ENCODE measurements at regions not wholly inside any gene's neighbourhood (a gene's known extent, or its start where the extent isn't known, plus 50 kb on each side); places are given as distances from the start of the nearest gene placed in this dataset.

DNA sequence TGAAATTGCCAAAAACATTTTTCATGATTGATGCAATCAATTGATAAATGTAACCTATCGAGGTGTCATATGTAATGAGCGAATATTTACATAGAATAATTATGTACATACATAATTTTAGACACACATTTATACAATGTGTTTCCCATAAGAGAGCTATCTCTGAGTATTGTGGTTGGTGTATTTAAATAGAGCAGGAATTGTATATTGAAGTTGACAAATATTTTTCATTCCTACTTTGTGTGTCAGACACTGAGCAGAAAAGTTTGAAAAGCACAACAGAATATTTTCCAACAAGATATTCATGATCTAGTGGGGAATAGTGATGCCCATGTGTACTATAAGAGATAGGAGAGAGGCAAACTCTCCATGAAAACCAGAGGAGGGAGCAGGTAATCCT is 295.2 kb downstream of the ANKRD50 start:
- WGBS, 2 donors: 37 to 53% methylated on average over 2 of the region's 2 CpGs
- H3K4me1 ChIP-seq: no peaks in the 10 kb centered on the region
- H3K4me3 ChIP-seq: no peak overlapping the region
- no peak overlapping the region for H3K27ac ChIP-seq
- no peaks in the 10 kb centered on the region for H3K9me3 ChIP-seq
- FAIRE-seq (no peak), ATAC-seq (no peak), DNase-seq (no peak)
- intact Hi-C loops (cut with DNase I): no loop called here
- TF ChIP-seq, protein P1, sequence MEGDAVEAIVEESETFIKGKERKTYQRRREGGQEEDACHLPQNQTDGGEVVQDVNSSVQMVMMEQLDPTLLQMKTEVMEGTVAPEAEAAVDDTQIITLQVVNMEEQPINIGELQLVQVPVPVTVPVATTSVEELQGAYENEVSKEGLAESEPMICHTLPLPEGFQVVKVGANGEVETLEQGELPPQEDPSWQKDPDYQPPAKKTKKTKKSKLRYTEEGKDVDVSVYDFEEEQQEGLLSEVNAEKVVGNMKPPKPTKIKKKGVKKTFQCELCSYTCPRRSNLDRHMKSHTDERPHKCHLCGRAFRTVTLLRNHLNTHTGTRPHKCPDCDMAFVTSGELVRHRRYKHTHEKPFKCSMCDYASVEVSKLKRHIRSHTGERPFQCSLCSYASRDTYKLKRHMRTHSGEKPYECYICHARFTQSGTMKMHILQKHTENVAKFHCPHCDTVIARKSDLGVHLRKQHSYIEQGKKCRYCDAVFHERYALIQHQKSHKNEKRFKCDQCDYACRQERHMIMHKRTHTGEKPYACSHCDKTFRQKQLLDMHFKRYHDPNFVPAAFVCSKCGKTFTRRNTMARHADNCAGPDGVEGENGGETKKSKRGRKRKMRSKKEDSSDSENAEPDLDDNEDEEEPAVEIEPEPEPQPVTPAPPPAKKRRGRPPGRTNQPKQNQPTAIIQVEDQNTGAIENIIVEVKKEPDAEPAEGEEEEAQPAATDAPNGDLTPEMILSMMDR (IDR thresholded peaks at IDR 0.05): no peak
- no peaks in the 10 kb centered on the region for H3K36me3 ChIP-seq
- no peaks in the 10 kb centered on the region for H3K27me3 ChIP-seq

DNA sequence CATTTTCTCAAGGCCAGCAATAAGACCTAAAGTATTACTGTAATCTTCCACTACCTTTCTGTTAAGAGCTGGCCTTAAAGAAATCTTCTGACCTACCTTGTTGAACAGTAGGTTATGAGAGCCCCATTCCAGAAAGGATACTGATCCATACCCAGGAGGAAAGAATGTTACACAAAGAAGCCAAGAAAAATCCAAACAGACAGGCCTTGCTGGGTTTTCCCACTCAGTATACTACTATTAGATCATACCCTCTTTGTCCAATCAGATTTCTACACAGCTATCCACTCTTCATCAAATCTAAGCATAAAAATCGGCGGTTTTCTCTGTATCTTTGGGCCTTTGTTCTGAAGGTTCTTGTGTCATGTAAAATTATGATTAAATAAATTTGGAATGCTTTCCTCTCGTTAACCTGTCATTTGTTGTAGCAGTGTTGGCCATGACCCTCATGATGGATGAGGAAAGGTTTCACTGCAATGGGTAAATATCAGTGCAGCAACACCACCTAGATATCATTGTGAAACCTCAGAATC is 292.3 kb downstream of the ANKRD50 start:
- intact Hi-C loops (cut with DNase I): no loop called here
- no peaks in the 10 kb centered on the region for H3K27me3 ChIP-seq
- H3K4me3 ChIP-seq: no peak overlapping the region
- H3K9me3 ChIP-seq: no peaks in the 10 kb centered on the region
- WGBS, 2 donors: 47 to 52% methylated on average over 3 of the region's 3 CpGs
- H3K27ac ChIP-seq: no peak overlapping the region
- DNase-seq (no peak), ATAC-seq (no peak), FAIRE-seq (no peak)
- H3K4me1 ChIP-seq: no peaks in the 10 kb centered on the region
- no peaks in the 10 kb centered on the region for H3K36me3 ChIP-seq
- TF ChIP-seq, protein P1 (IDR thresholded peaks at IDR 0.05): no peak

DNA sequence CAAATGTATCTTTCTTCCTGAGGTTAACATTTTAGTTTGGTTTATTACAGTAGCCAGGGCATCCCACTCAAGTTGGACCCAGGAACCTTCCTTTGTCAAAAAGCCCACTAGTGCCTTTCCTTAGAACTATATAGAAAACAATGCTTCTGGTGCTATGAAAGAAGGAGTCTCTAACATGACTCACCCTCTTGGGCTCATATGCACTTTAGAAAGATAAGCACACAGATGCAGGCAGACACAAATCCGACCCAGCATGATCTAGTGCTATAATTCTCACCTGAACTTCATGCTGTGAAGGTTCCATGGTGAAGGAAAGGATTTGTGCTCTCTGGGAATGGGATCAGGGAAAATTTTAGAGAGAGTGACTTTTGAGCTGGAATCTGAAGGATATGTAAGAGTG is 289.4 kb downstream of the ANKRD50 start:
- DNase-seq: no peak

DNA sequence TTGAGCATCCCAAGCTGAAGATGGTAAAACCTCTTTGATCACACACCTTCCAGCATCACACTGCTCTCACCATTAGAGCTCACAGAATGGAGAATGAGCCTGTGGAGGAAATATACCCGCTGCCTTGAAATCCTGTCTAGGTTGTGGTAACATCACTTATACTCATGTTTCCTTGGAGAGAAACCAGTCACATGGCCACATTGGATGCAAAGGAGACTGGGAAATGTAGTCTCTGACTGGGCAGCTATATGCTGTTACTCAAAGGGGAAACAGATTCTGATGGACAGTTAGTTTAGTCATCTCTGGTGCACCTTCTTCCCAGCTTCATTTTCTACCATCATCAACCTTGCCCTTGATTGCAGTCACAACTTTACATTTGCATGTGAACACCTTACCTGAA is 286.3 kb downstream of the ANKRD50 start:
- H3K27ac ChIP-seq: no peak overlapping the region
- no peaks in the 10 kb centered on the region for H3K27me3 ChIP-seq
- DNase-seq: no peak
- no peaks in the 10 kb centered on the region for H3K36me3 ChIP-seq
- no peak for FAIRE-seq
- TF ChIP-seq, protein P1 (IDR thresholded peaks at IDR 0.05): no peak
- peaks cover 0 to 1% (median 0%) of the 10 kb centered on the region in 3 donors for H3K4me1 ChIP-seq
- no peaks in the 10 kb centered on the region for H3K9me3 ChIP-seq
- ATAC-seq: no peak
- no peak overlapping the region for H3K4me3 ChIP-seq
- WGBS, 2 donors: 0% methylated on average over 1 of the region's 1 CpG
- intact Hi-C loops (cut with DNase I): no loop called here

More for the DNA sequence above, 289.4 kb downstream of the ANKRD50 start:
- intact Hi-C loops (cut with DNase I): no loop called here
- no peaks in the 10 kb centered on the region for H3K36me3 ChIP-seq
- WGBS, 2 donors: 47 to 50% methylated on average over 1 of the region's 1 CpG
- TF ChIP-seq, protein P1 (IDR thresholded peaks at IDR 0.05): no peak
- FAIRE-seq (no peak), ATAC-seq (no peak)
- H3K4me1 ChIP-seq: no peaks in the 10 kb centered on the region
- H3K4me3 ChIP-seq: no peak overlapping the region
- no peak overlapping the region for H3K27ac ChIP-seq
- no peaks in the 10 kb centered on the region for H3K27me3 ChIP-seq
- no peaks in the 10 kb centered on the region for H3K9me3 ChIP-seq

DNA sequence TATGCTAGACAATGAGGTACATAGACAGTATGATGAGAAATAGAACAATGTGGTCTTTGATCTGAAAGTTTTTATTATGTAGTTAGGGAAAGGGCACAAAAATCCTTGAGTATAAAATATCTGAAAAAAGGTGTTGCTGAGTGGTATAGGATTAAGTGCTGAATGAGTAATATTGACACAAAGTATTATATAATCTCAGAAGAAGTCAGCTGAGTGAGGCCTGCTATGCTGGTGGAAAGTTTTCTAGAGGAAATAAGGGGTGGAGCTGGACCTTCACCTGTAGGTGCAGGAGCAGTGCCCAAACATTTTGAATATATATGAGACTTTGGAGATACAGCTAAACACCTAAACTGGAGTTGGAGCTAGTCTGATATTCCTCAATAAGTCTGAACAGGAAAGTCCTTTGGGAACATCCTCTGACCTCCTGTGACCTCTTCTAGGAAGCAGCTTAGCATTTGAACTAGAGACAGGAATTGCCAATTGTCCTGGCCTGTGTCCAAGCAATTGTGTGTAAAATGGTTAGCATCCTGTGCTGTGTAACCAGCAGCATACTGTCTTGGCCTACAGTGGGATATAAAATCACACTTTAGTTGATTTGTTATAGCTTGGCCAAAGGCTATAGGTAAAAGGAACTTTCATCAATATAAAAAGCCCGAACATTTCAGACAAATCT is 285.3 kb downstream of the ANKRD50 start:
- Histone ChIP-seq H3K4me3 (no peak overlapping the region), H3K4me1 (peaks cover 0 to 11% (median 0%) of the 10 kb centered on the region in 3 donors), H3K27ac (no peak overlapping the region), H3K36me3 (no peaks in the 10 kb centered on the region), H3K27me3 (no peaks in the 10 kb centered on the region), H3K9me3 (no peaks in the 10 kb centered on the region)
- FAIRE-seq (no peak), ATAC-seq (peak in 3 of 4 donors; percentile 30 to 61 (median 56)), DNase-seq (no peak)
- TF ChIP-seq, protein P1 (IDR thresholded peaks at IDR 0.05): no peak
- intact Hi-C loops (cut with DNase I): no loop called here
- 89 to 94% methylated on average over 1 of the region's 1 CpG for WGBS, 2 donors

Data from pancreas (tissue), 10 donors.